NT2/D1 (cell line): ENCODE measurements at regions not wholly inside any gene's neighbourhood (a gene's known extent, or its start where the extent isn't known, plus 50 kb on each side); places are given as distances from the start of the nearest gene placed in this dataset.

ENCODE experiments used
- SUZ12 ChIP-seq: IDR thresholded peaks from 2 replicates; pipeline ENCODE4 v1.6.1; 2011; ENCODE audit not compliant: insufficient read length, insufficient read depth; ENCODE audit errors: extremely low read depth
- YY1 ChIP-seq: IDR thresholded peaks from 2 replicates; pipeline ENCODE4 v1.6.1; 2011; ENCODE audit not compliant: insufficient read length, insufficient read depth
- ZNF274 ChIP-seq: IDR thresholded peaks from 2 replicates; pipeline ENCODE4 v1.6.1; 2011; ENCODE audit warnings: mild to moderate bottlenecking, low read depth, low read length

DNA sequence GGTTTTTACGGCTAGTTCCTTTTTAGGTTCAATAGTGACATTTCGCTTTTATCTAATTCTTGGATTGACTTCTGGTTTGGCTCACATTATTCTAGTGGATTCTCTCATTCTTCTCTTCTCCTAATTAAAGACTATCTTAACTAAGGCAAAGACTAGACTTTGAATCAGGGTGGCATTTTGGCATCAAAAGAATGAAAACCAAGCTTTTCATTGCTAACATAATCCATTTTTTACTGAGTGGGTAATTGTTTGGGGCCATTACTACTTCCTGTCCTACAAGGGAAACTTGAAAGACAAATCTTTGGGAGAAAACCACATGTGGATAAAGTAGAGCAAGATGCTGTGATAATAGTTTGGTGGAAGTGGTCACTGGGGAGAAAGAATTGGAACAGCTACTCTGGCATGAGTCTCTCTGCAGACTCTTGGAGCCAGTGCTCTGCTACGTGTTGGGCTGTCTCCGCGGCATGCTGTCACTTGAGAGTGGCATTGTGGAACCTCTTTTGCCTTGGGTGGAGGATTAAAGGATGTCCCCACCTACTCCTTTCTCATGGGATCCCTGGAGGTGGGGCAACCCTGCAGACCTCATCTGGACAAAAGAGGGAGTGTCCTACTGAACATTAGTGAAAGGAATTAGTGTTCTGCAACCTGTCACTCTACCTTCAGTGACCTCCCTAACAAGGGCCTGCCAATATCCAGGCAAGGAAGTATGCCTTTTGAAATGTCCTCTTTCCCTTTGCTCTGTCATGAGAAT lies 280.4 kb downstream of the PSAT1 start:
- TF ChIP-seq YY1, result no peak
- no peak for TF ChIP-seq ZNF274
- TF ChIP-seq SUZ12, result no peak
